Fibroblast of pulmonary artery (primary cell): ENCODE measurements at regions not wholly inside any gene's neighbourhood (a gene's known extent, or its start where the extent isn't known, plus 50 kb on each side); places are given as distances from the start of the nearest gene placed in this dataset.

ENCODE experiments used
- DNase-seq: peaks from one replicate; pipeline ENCODE4 v3.0.0-alpha.2; 2010; ENCODE audit warnings: low read depth
- H3K4me3 ChIP-seq: replicated peaks from 2 replicates; pipeline ENCODE4 v1.5.1; 2011; ENCODE audit warnings: low read depth, mild to moderate bottlenecking, control low read depth, low read length, moderate library complexity
- CTCF ChIP-seq: IDR thresholded peaks from 2 replicates; pipeline ENCODE4 v1.5.1; 2011; ENCODE audit warnings: mild to moderate bottlenecking, control low read depth, low read length, inconsistent platforms; ENCODE audit errors: missing control alignments

- H3K4me3 ChIP-seq: no peak overlapping the region
- no peak for DNase-seq
- TF ChIP-seq CTCF: no peak
These were observed 293.2 kb upstream of the IRX4 start for GRCh38 chr5:2175842-2176404.

- no peak for DNase-seq
- H3K4me3 ChIP-seq: no peak overlapping the region
- TF ChIP-seq CTCF: no peak
These were observed 292.3 kb upstream of the IRX4 start for GRCh38 chr5:2175041-2175440.

GRCh38 chr5:2174538-2174937, 291.8 kb upstream of the IRX4 start:
- DNase-seq: no peak
- no peak overlapping the region for H3K4me3 ChIP-seq
- no peak for TF ChIP-seq CTCF

- no peak overlapping the region for H3K4me3 ChIP-seq
- TF ChIP-seq CTCF: no peak
- no peak for DNase-seq
These were observed 290.6 kb upstream of the IRX4 start for GRCh38 chr5:2173151-2173834.

- H3K4me3 ChIP-seq: no peak overlapping the region
- no peak for TF ChIP-seq CTCF
- no peak for DNase-seq
These were observed 289.7 kb upstream of the IRX4 start for GRCh38 chr5:2172471-2172870.

- no peak overlapping the region for H3K4me3 ChIP-seq
- DNase-seq: no peak
- no peak for TF ChIP-seq CTCF
These were observed 288.0 kb upstream of the IRX4 start for GRCh38 chr5:2170761-2171160.
